ENCODE measurements at regions not wholly inside any gene's neighbourhood (a gene's known extent, or its start where the extent isn't known, plus 50 kb on each side); places are given as distances from the start of the nearest gene placed in this dataset.

GRCh38 chr10:62462461-62462860 lies 88.3 kb downstream of the ZNF365 start:
- TF ChIP-seq POLR2A (IDR thresholded peaks at IDR 0.05; ENCODE audit: low read depth, low read length) (no peak), POLR2AphosphoS5 (IDR thresholded peaks at IDR 0.05; ENCODE audit: low read depth, low read length) (no peak), SPI1 (IDR thresholded peaks at IDR 0.05; ENCODE audit: low read depth, low read length) (no peak), POU2F2 (IDR thresholded peaks at IDR 0.05; ENCODE audit: low read depth, low read length) (no peak), TAF1 (IDR thresholded peaks at IDR 0.05; ENCODE audit: low read depth, low read length) (no peak)

Data from GM12891 (cell line).